KMS-11 (cell line): ENCODE measurements at regions not wholly inside any gene's neighbourhood (a gene's known extent, or its start where the extent isn't known, plus 50 kb on each side); places are given as distances from the start of the nearest gene placed in this dataset.

ENCODE experiments used
- H2AFZ ChIP-seq: fragments of 200-600 bp; sonication (generic); 2 replicates; pipeline ENCODE4 v1.6.1; 2016; ENCODE audit warnings: antibody characterized with exemption, mixed run types, low read depth
- H3K27ac ChIP-seq: fragments of 200-600 bp; sonication (generic); 2 replicates; pipeline ENCODE4 v1.6.1; 2016; ENCODE audit warnings: mild to moderate bottlenecking, mixed run types
- H3K27me3 ChIP-seq: fragments of 200-600 bp; sonication (generic); 2 replicates; pipeline ENCODE4 v1.6.1; 2017; ENCODE audit warnings: mild to moderate bottlenecking, low read depth, mixed run types, moderate library complexity; ENCODE audit not compliant: insufficient read depth
- H3K36me3 ChIP-seq: fragments of 200-600 bp; sonication (generic); 2 replicates; pipeline ENCODE4 v1.6.1; 2017; ENCODE audit warnings: mild to moderate bottlenecking, mixed run types; ENCODE audit not compliant: insufficient read depth
- H3K4me1 ChIP-seq: fragments of 200-600 bp; sonication (generic); 2 replicates; pipeline ENCODE4 v1.6.1; 2016; ENCODE audit warnings: mild to moderate bottlenecking, low read depth, mixed run types; ENCODE audit not compliant: poor library complexity, severe bottlenecking
- H3K4me2 ChIP-seq: fragments of 200-600 bp; sonication (generic); 2 replicates; pipeline ENCODE4 v1.7.0; 2016; ENCODE audit warnings: mild to moderate bottlenecking, mixed run types
- H3K4me3 ChIP-seq: fragments of 200-600 bp; sonication (generic); IDR thresholded peaks from 2 replicates; pipeline ENCODE4 v1.6.1; 2017; ENCODE audit warnings: low read depth, low read length, mixed read lengths; ENCODE audit not compliant: insufficient read depth
- H3K79me2 ChIP-seq: fragments of 200-600 bp; sonication (generic); 2 replicates; pipeline ENCODE4 v1.6.1; 2016; ENCODE audit warnings: low read depth, mixed run types; ENCODE audit not compliant: insufficient read depth
- H3K9ac ChIP-seq: fragments of 200-600 bp; sonication (generic); 2 replicates; pipeline ENCODE4 v1.6.1; 2016; ENCODE audit warnings: mild to moderate bottlenecking, mixed run types
- H4K20me1 ChIP-seq: fragments of 200-600 bp; sonication (generic); 2 replicates; pipeline ENCODE4 v1.6.1; 2016; ENCODE audit warnings: mild to moderate bottlenecking, mixed run types; ENCODE audit not compliant: insufficient read depth
- CTCF ChIP-seq: fragments of 200-600 bp; sonication (generic); conservative IDR thresholded peaks from 2 replicates; pipeline ENCODE4 v1.6.1; 2017; ENCODE audit warnings: low read depth, mild to moderate bottlenecking, antibody characterized with exemption, low read length, moderate library complexity, mixed read lengths

GRCh38 chr2:228802181-228803071 is 468.7 kb downstream of the PID1 start:
- Histone ChIP-seq H3K4me1 (no peaks in the 10 kb centered on the region), H3K4me2 (no peak overlapping the region), H3K27ac (no peak overlapping the region), H3K9ac (no peak overlapping the region), H2AFZ (no peak overlapping the region), H3K36me3 (no peaks in the 10 kb centered on the region), H3K27me3 (no peaks in the 10 kb centered on the region), H3K4me3 (no peak overlapping the region), H4K20me1 (no peaks in the 10 kb centered on the region), H3K79me2 (no peaks in the 10 kb centered on the region)
- no peak for TF ChIP-seq CTCF

- Histone ChIP-seq H3K4me1 (no peaks in the 10 kb centered on the region), H2AFZ (no peak overlapping the region), H3K27me3 (no peaks in the 10 kb centered on the region), H4K20me1 (no peaks in the 10 kb centered on the region), H3K79me2 (no peaks in the 10 kb centered on the region), H3K27ac (no peak overlapping the region), H3K4me3 (no peak overlapping the region), H3K9ac (no peak overlapping the region), H3K4me2 (no peak overlapping the region), H3K36me3 (no peaks in the 10 kb centered on the region)
- no peak for TF ChIP-seq CTCF
These were observed 469.6 kb downstream of the PID1 start for GRCh38 chr2:228801451-228801850.

GRCh38 chr2:228799208-228799588 is 471.9 kb downstream of the PID1 start:
- H3K4me1 ChIP-seq, result no peaks in the 10 kb centered on the region

GRCh38 chr2:228798458-228799207 is 472.5 kb downstream of the PID1 start:
- Histone ChIP-seq H3K27me3 (no peaks in the 10 kb centered on the region), H4K20me1 (no peaks in the 10 kb centered on the region), H3K27ac (no peak overlapping the region), H3K36me3 (no peaks in the 10 kb centered on the region), H3K4me2 (no peak overlapping the region), H3K79me2 (no peaks in the 10 kb centered on the region), H3K4me3 (no peak overlapping the region), H3K4me1 (no peaks in the 10 kb centered on the region), H3K9ac (no peak overlapping the region), H2AFZ (no peak overlapping the region)
- no peak for TF ChIP-seq CTCF

More at GRCh38 chr2:228799208-228799588, 471.9 kb downstream of the PID1 start:
- Histone ChIP-seq H2AFZ (no peak overlapping the region), H3K27ac (no peak overlapping the region), H3K79me2 (no peaks in the 10 kb centered on the region), H3K36me3 (no peaks in the 10 kb centered on the region), H3K4me3 (no peak overlapping the region), H3K4me2 (no peak overlapping the region), H3K27me3 (no peaks in the 10 kb centered on the region), H3K9ac (no peak overlapping the region), H4K20me1 (no peaks in the 10 kb centered on the region)
- TF ChIP-seq CTCF, result no peak
